Kidney (tissue), 13 donors: ENCODE measurements at regions not wholly inside any gene's neighbourhood (a gene's known extent, or its start where the extent isn't known, plus 50 kb on each side); places are given as distances from the start of the nearest gene placed in this dataset.

ENCODE experiments used
- DNase-seq, 5 donors: peaks; one replicate each; pipeline ENCODE4 v3.0.0-alpha.2; 2013 to 2020
- FAIRE-seq: peaks from 2 replicates; lab custom pipeline; 2012; peaks lifted over from hg19 to GRCh38; lab: Jason Lieb, UNC
- H3K27ac ChIP-seq, 2 donors: one replicate each; pipeline ENCODE4 v1.7.0; 2013; ENCODE audit warnings: low read depth in 2 of 2, low read length in 2 of 2, inconsistent platforms in 1 of 2
- H3K27me3 ChIP-seq: one replicate; pipeline ENCODE4 v1.7.1; 2013; ENCODE audit warnings: low read length, inconsistent platforms; ENCODE audit not compliant: control insufficient read depth, insufficient read depth
- H3K36me3 ChIP-seq, 3 donors: one replicate each; pipeline versions ENCODE4 v1.7.0 to v1.7.1; 2013; ENCODE audit warnings: low read length in 3 of 3, control low read depth in 1 of 3, inconsistent platforms in 1 of 3; ENCODE audit not compliant: insufficient read depth in 3 of 3, control insufficient read depth in 2 of 3
- H3K4me1 ChIP-seq, 3 donors: one replicate each; pipeline versions ENCODE4 v1.7.0 to v1.7.1; 2013; ENCODE audit warnings: low read length in 3 of 3, inconsistent platforms in 1 of 3, low read depth in 1 of 3; ENCODE audit not compliant: control insufficient read depth in 2 of 3, insufficient read depth in 2 of 3
- H3K4me3 ChIP-seq, 3 donors: one replicate each; pipeline versions ENCODE4 v1.7.0 to v1.8.1; 2013; ENCODE audit warnings: low read length in 3 of 3, control low read depth in 1 of 3, inconsistent platforms in 1 of 3
- H3K9ac ChIP-seq, 3 donors: one replicate each; pipeline versions ENCODE4 v1.7.0 to v1.7.1; 2013; ENCODE audit warnings: low read length in 3 of 3, control low read depth in 1 of 3, inconsistent platforms in 1 of 3
- H3K9me3 ChIP-seq, 3 donors: one replicate each; pipeline versions ENCODE4 v1.7.0 to v1.7.1; 2013; ENCODE audit warnings: low read length in 3 of 3, control low read depth in 1 of 3, inconsistent platforms in 1 of 3; ENCODE audit not compliant: control insufficient read depth in 2 of 3, insufficient read depth in 1 of 3
- intact Hi-C: fragments of 100-400 bp; cut with DNase I; formaldehyde crosslinking; loops from one replicate; pipeline ENCODE4 v1.11.1; 2022
- TF ChIP-seq, protein P1 (sequence below): IDR thresholded peaks from 3 replicates; pipeline ENCODE4 v1.5.1; 2012; ENCODE audit warnings: mild to moderate bottlenecking, moderate library complexity, borderline replicate concordance; ENCODE audit not compliant: insufficient read depth; ENCODE audit errors: extremely low read depth
- donor health status: control.
- donor health status: control.
- donor health status: control.
- donor health status: control.
- donor health status: control.
- donor health status: DM: yes; HTN: yes; CAD: no.
- donor health status: Normal renal cell carcinoma (clear cell type).

DNA sequence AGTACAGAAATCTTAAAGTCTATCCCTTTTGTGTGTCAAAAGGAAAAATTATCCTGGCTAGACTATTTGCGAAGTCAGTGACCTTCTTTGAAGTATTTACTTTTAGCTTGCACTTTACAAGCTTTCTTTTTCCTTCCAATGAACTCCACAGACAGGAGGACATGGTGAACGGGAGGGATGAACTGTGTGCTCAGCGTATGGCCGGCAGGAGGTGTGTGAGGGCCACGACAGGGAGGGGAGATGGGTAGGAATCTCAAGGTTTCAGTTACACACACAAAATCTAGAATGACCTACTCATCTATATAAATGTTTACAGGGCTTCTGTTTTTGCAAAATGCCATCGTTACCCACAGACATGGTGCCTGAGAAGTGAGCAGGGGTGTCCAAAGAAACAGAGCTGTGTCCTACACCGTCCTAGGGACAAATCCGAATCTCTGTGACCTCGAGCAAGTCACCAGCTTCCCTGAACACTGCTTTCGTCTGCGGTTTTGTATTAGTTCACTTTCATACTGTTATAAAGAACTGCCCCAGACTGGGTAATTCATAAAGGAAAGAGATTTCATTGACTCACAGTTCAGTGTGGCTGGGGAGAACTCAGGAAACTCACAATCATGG is 537.2 kb downstream of the LIG4 start:
- FAIRE-seq, result no peak
- TF ChIP-seq, protein P1, sequence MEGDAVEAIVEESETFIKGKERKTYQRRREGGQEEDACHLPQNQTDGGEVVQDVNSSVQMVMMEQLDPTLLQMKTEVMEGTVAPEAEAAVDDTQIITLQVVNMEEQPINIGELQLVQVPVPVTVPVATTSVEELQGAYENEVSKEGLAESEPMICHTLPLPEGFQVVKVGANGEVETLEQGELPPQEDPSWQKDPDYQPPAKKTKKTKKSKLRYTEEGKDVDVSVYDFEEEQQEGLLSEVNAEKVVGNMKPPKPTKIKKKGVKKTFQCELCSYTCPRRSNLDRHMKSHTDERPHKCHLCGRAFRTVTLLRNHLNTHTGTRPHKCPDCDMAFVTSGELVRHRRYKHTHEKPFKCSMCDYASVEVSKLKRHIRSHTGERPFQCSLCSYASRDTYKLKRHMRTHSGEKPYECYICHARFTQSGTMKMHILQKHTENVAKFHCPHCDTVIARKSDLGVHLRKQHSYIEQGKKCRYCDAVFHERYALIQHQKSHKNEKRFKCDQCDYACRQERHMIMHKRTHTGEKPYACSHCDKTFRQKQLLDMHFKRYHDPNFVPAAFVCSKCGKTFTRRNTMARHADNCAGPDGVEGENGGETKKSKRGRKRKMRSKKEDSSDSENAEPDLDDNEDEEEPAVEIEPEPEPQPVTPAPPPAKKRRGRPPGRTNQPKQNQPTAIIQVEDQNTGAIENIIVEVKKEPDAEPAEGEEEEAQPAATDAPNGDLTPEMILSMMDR, result no peak
- intact Hi-C loops, result no loop called here
- no peaks in the 10 kb centered on the region for H3K4me1 ChIP-seq
- H3K9ac ChIP-seq, result no peak overlapping the region
- H3K27me3 ChIP-seq, result no peaks in the 10 kb centered on the region
- no peaks in the 10 kb centered on the region for H3K9me3 ChIP-seq
- H3K36me3 ChIP-seq, result no peaks in the 10 kb centered on the region
- peak in 3 of 5 donors; percentile 22 to 49 (median 41) for DNase-seq
- H3K4me3 ChIP-seq, result no peak overlapping the region
- no peak overlapping the region for H3K27ac ChIP-seq

DNA sequence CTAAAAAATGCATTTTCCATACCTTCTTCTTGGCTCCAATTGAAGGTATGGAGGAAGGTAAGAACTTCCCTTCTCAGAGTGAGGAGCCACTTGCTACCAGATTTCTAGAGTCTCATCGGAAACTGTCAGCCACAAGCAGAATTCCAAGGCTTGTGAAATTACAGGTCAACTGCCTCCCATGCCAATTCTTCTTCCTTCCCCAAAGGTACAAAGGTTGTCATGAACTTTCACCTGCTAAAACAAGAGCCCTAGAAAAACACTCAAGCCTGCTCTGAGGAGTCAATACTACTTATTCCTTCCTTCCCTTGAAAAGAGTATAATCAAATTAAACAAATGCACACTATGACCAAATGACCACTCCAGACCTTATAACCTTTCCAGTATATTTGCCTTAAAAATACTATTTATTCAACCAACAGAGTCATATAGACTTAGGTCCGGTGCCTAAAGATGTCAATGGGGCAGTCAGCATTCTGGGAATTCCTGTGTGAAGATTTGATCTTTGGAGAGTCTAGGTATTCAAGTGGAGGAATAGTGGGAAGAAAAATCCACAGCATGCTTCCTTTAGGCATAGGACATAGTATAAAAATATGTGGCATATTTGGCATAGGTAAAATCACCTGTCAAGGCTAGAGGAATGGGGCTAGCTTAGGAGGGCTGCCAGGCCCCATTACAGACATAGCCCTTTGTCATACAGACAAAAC is 539.3 kb downstream of the LIG4 start:
- H3K27ac ChIP-seq, result no peak overlapping the region
- FAIRE-seq (no peak), DNase-seq (no peak)
- no peaks in the 10 kb centered on the region for H3K27me3 ChIP-seq
- no peak overlapping the region for H3K4me3 ChIP-seq
- intact Hi-C loops, result no loop called here
- no peaks in the 10 kb centered on the region for H3K9me3 ChIP-seq
- no peaks in the 10 kb centered on the region for H3K36me3 ChIP-seq
- H3K9ac ChIP-seq, result no peak overlapping the region
- TF ChIP-seq, protein P1, result no peak
- H3K4me1 ChIP-seq, result no peaks in the 10 kb centered on the region

DNA sequence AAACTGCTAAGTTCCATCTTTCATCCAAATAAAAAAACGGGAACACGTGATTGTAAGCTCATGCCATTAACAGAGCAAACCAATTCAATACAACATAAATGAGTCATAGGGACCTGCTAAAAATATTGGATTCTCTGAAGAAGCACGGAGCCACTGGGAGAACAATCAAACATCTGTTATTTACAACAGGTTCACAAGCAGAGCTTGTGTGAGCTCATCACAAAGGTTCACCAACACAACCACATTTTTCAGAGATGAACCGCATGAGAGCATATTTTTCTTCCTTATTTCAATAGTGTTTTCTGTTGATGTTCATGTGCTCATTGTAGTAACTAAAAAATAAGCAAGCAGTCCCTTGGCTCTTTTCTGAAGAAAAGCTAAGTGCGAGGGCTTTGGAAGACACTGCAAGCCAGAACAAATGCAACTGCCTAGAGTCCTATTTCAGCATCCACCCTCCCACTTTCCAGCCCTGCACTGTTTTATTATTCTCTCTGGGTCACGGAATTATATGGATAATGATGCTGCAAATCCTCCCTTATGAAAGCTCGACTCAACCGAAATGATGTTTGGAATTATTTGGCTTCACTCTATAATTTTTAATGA is 545.8 kb downstream of the LIG4 start:
- H3K27me3 ChIP-seq, result no peaks in the 10 kb centered on the region
- intact Hi-C loops, result no loop called here
- H3K4me3 ChIP-seq, result no peak overlapping the region
- no peak for FAIRE-seq
- H3K9ac ChIP-seq, result no peak overlapping the region
- H3K9me3 ChIP-seq, result no peaks in the 10 kb centered on the region
- no peaks in the 10 kb centered on the region for H3K4me1 ChIP-seq
- no peak for DNase-seq
- H3K36me3 ChIP-seq, result no peaks in the 10 kb centered on the region
- H3K27ac ChIP-seq, result no peak overlapping the region
- TF ChIP-seq, protein P1, result no peak
